ENCODE measurements at regions not wholly inside any gene's neighbourhood (a gene's known extent, or its start where the extent isn't known, plus 50 kb on each side); places are given as distances from the start of the nearest gene placed in this dataset.

DNA sequence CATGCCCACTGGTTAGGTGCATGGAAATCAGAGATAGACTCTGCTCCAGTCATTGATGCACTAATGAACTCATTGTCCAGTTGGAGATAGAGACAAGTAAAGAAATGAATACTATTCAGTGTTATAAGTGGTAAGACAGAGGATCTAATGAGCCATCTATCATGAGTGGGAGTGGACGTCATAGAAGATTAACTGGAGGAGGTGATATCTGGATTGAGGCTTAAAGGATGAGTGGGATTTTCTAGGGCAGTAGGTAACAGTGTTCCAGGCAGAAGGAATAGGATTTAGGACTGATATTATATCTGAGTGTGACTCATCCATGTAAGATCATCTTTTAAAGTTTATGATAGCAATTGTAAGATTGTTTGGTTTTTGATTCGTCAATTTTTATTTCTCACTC lies 152.2 kb upstream of the CSNK1A1L start:
- no peak for DNase-seq (ENCODE audit: low spot score)
- peaks cover 1% of the 10 kb centered on the region for H3K27me3 Mint-ChIP-seq (ENCODE audit: unreplicated experiment)
- no peaks in the 10 kb centered on the region for H3K4me1 Mint-ChIP-seq (ENCODE audit: unreplicated experiment)
- no peak overlapping the region for H3K27ac Mint-ChIP-seq (ENCODE audit: unreplicated experiment)
- no peak overlapping the region for H3K4me3 Mint-ChIP-seq (ENCODE audit: unreplicated experiment)
- no peak for TF ChIP-seq CTCF (IDR thresholded peaks at IDR 0.05; ENCODE audit: unreplicated experiment)
- H3K9me3 Mint-ChIP-seq (ENCODE audit: unreplicated experiment): no peaks in the 10 kb centered on the region
- no peaks in the 10 kb centered on the region for H3K36me3 Mint-ChIP-seq (ENCODE audit: low read depth, unreplicated experiment)

DNA sequence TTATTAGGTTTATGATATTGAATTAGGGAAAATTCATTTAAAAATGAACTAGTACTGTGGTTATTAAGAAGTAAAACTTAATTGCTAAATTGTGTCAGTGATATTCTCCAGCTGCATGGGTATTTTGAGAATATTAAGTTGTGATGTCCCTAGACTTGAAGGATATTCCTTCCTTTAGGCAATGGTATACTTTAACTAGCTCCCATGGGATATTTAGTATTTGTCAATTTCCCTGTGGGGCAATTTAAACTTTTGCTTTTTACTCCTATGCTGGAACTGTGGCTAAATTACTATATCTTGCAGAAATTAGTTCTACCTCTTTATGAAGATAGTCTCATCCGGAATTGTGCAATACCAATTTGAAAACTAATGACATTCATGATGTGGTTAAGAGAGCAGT lies 151.6 kb upstream of the CSNK1A1L start:
- Mint-ChIP-seq H3K36me3 (ENCODE audit: low read depth, unreplicated experiment) (no peaks in the 10 kb centered on the region), H3K4me1 (ENCODE audit: unreplicated experiment) (no peaks in the 10 kb centered on the region), H3K4me3 (ENCODE audit: unreplicated experiment) (no peak overlapping the region), H3K27me3 (ENCODE audit: unreplicated experiment) (peaks cover 1% of the 10 kb centered on the region), H3K9me3 (ENCODE audit: unreplicated experiment) (no peaks in the 10 kb centered on the region), H3K27ac (ENCODE audit: unreplicated experiment) (no peak overlapping the region)
- no peak for DNase-seq (ENCODE audit: low spot score)
- TF ChIP-seq CTCF (IDR thresholded peaks at IDR 0.05; ENCODE audit: unreplicated experiment): no peak

DNA sequence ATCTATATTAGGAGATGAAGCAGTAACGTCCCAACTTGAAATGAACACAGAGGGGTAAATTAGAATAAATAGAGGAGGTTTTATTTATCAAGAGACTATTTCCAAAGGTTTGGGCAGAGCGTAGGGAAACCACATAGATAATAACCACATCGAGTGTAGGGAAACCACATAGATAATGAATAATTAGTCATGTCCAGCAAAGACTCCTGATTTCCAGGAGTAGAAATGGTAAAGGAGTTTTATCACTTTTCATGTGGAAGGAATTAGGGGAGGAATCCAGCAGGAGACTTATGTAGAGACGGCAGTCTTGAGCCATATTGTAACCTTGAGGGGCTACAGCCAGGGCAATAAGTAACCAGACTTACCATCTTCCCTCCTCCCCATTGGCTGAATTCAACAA lies 136.3 kb upstream of the CSNK1A1L start:
- H3K4me3 Mint-ChIP-seq (ENCODE audit: unreplicated experiment): no peak overlapping the region
- H3K27me3 Mint-ChIP-seq (ENCODE audit: unreplicated experiment): no peaks in the 10 kb centered on the region
- H3K9me3 Mint-ChIP-seq (ENCODE audit: unreplicated experiment): peaks cover 4% of the 10 kb centered on the region
- peaks cover 3% of the 10 kb centered on the region for H3K36me3 Mint-ChIP-seq (ENCODE audit: low read depth, unreplicated experiment)
- DNase-seq (ENCODE audit: low spot score): no peak
- H3K4me1 Mint-ChIP-seq (ENCODE audit: unreplicated experiment): no peaks in the 10 kb centered on the region
- TF ChIP-seq CTCF (IDR thresholded peaks at IDR 0.05; ENCODE audit: unreplicated experiment): no peak
- no peak overlapping the region for H3K27ac Mint-ChIP-seq (ENCODE audit: unreplicated experiment)

DNA sequence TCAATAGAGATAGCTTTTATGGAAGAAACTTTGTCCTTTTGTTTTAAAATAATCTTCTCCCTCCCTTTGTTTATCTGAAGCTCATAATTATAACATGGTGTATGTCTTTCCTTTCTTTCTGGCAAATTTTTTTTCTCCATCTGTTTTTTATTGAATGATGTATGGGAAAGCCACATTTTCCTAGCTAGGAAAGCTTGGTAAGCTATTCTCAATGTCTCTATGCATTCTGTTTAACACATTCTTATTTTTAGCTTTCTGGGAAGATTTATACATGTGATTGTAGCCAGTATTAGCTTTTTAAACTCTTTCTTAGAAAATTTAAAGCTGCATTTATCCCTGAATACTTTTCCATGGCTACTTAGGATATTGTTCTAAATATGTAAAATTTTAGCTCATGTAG lies 124.9 kb upstream of the CSNK1A1L start:
- H3K4me1 Mint-ChIP-seq (ENCODE audit: unreplicated experiment): no peaks in the 10 kb centered on the region
- H3K4me3 Mint-ChIP-seq (ENCODE audit: unreplicated experiment): no peak overlapping the region
- H3K9me3 Mint-ChIP-seq (ENCODE audit: unreplicated experiment): no peaks in the 10 kb centered on the region
- TF ChIP-seq CTCF (IDR thresholded peaks at IDR 0.05; ENCODE audit: unreplicated experiment): no peak
- H3K27ac Mint-ChIP-seq (ENCODE audit: unreplicated experiment): no peak overlapping the region
- no peak for DNase-seq (ENCODE audit: low spot score)
- H3K36me3 Mint-ChIP-seq (ENCODE audit: low read depth, unreplicated experiment): no peaks in the 10 kb centered on the region
- H3K27me3 Mint-ChIP-seq (ENCODE audit: unreplicated experiment): no peaks in the 10 kb centered on the region

DNA sequence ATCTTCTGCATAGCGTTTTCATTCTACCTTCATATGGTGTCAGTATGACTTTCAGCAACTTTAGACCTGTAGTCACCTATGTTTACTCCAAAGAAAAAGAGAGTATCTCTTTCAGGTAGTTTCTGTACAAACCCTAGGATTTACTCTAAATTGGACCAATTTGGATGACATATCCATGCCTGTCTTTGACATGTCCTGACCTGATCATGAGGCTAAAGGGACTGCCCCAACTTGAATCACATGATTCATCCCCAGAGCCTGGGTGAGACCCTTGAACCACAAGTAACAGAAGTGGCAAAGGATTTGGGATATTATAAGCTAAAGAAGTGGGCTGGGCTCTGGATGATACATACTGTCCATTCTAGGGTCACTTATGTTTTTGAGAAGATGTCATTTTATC lies 124.5 kb upstream of the CSNK1A1L start:
- H3K36me3 Mint-ChIP-seq (ENCODE audit: low read depth, unreplicated experiment): no peaks in the 10 kb centered on the region
- no peak overlapping the region for H3K27ac Mint-ChIP-seq (ENCODE audit: unreplicated experiment)
- H3K4me3 Mint-ChIP-seq (ENCODE audit: unreplicated experiment): no peak overlapping the region
- no peak for TF ChIP-seq CTCF (IDR thresholded peaks at IDR 0.05; ENCODE audit: unreplicated experiment)
- DNase-seq (ENCODE audit: low spot score): no peak
- H3K4me1 Mint-ChIP-seq (ENCODE audit: unreplicated experiment): no peaks in the 10 kb centered on the region
- no peaks in the 10 kb centered on the region for H3K27me3 Mint-ChIP-seq (ENCODE audit: unreplicated experiment)
- no peaks in the 10 kb centered on the region for H3K9me3 Mint-ChIP-seq (ENCODE audit: unreplicated experiment)

Measured in endothelial cell (in vitro differentiated cells).